ENCODE measurements at regions not wholly inside any gene's neighbourhood (a gene's known extent, or its start where the extent isn't known, plus 50 kb on each side); places are given as distances from the start of the nearest gene placed in this dataset.

- no peaks in the 10 kb centered on the region for H4K20me1 ChIP-seq (replicated peaks; ENCODE audit: control insufficient read depth, extremely low read depth, insufficient read depth, low read length)
- no peak overlapping the region for H3K4me3 ChIP-seq (replicated peaks in 1 of 3; ENCODE audit: insufficient read depth in 1 of 3, low read depth in 1 of 3, low read length in 3 of 3)
- no peak overlapping the region for H3K27ac ChIP-seq (ENCODE audit: insufficient read depth, low read depth, low read length)
- no peak for DNase-seq (ENCODE audit: low read depth, low spot score)
- CTCF ChIA-PET = no interaction called here
- intact Hi-C loops (cut with micrococcal nuclease) = no loop called here
- H3K4me2 ChIP-seq (ENCODE audit: insufficient read depth, low read length) = no peak overlapping the region
- FAIRE-seq = no peak
- POLR2A ChIA-PET = no interaction called here
- H3K79me2 ChIP-seq (ENCODE audit: control insufficient read depth, insufficient read depth, low read length) = no peaks in the 10 kb centered on the region
- BruUV-seq (replicated peaks) = no TSS peak
- no peak overlapping the region for H3K9ac ChIP-seq (replicated peaks; ENCODE audit: extremely low read depth, insufficient read depth, low read length)
- H3K9me1 ChIP-seq (replicated peaks; ENCODE audit: control insufficient read depth, extremely low read depth, insufficient read depth, low read length) = no peaks in the 10 kb centered on the region
- H3K4me1 ChIP-seq (ENCODE audit: control insufficient read depth, extremely low read depth, insufficient read depth, low read length) = no peaks in the 10 kb centered on the region
- H3K36me3 ChIP-seq (ENCODE audit: control insufficient read depth in 2 of 2, extremely low read depth in 1 of 2, insufficient read depth in 2 of 2, low read length in 2 of 2) = no peaks in the 10 kb centered on the region
- no peak for TF ChIP-seq MAX (IDR thresholded peaks at IDR 0.05; ENCODE audit: insufficient read depth, insufficient read length)
- no peak for TF ChIP-seq MYC (IDR thresholded peaks at IDR 0.05; ENCODE audit: low read depth, low read length)
- TF ChIP-seq GATA2 (IDR thresholded peaks at IDR 0.05; ENCODE audit: insufficient read depth, insufficient read length, low read depth, low read length) = no peak
- no peak for TF ChIP-seq CTCF (IDR thresholded peaks at IDR 0.05; ENCODE audit: extremely low read depth in 1 of 2, insufficient read depth in 1 of 2, low read depth in 1 of 2, low read length in 2 of 2)
- TF ChIP-seq FOS (IDR thresholded peaks at IDR 0.05; ENCODE audit: borderline replicate concordance, insufficient read depth, low read length) = no peak
- no peak for TF ChIP-seq POLR2A (IDR thresholded peaks at IDR 0.05; ENCODE audit: low read depth, low read length)
- no peak for TF ChIP-seq POLR2AphosphoS5 (IDR thresholded peaks at IDR 0.05; ENCODE audit: insufficient read depth, low read depth, low read length)
- TF ChIP-seq JUN (IDR thresholded peaks at IDR 0.05; ENCODE audit: borderline replicate concordance, insufficient read depth, insufficient read length, low read depth) = no peak
- no peak for TF ChIP-seq EZH2 (IDR thresholded peaks at IDR 0.05; ENCODE audit: borderline replicate concordance, low read depth, low read length, severe bottlenecking)
- H3K9me3 ChIP-seq (replicated peaks; ENCODE audit: control insufficient read depth, insufficient read depth, low read length) = no peaks in the 10 kb centered on the region
- no peak overlapping the region for H2AFZ ChIP-seq (ENCODE audit: low read depth, low read length)
- H3K27me3 ChIP-seq (ENCODE audit: control insufficient read depth in 2 of 2, insufficient read depth in 2 of 2, low read length in 2 of 2) = no peaks in the 10 kb centered on the region
- dilution Hi-C loops (cut with MboI; ENCODE audit: extremely low pct_ligation_motif_present, low sequenced_read_pairs) = no loop called here
Measured at GRCh38 chr21:20519076-20519475, 479.1 kb upstream of the NCAM2 start.

Data from endothelial cell of umbilical vein (primary cell).